Lung (tissue), 11 donors: ENCODE measurements at regions not wholly inside any gene's neighbourhood (a gene's known extent, or its start where the extent isn't known, plus 50 kb on each side); places are given as distances from the start of the nearest gene placed in this dataset.

Source experiments
- ATAC-seq: fragments of 200-7000 bp; cut with Tn5 transposase; one replicate; pipeline ENCODE4 v1.9.1; 2020; ENCODE audit warnings: moderate number of reproducible peaks; ENCODE audit not compliant: insufficient read depth, low FRiP score
- DNase-seq, 3 donors: peaks; one replicate each; pipeline ENCODE4 v3.0.0-alpha.2; 2013 to 2017
- H3K27ac ChIP-seq, 2 donors: one replicate each; pipeline ENCODE4 v1.5.1; 2013; ENCODE audit warnings: mild to moderate bottlenecking in 2 of 2, moderate library complexity in 2 of 2, control low read depth in 1 of 2, inconsistent platforms in 1 of 2, low read depth in 1 of 2, low read length in 1 of 2
- H3K27me3 ChIP-seq, 3 donors: one replicate each; pipeline ENCODE4 v1.5.1; 2013; ENCODE audit warnings: low read length in 2 of 3; ENCODE audit not compliant: control insufficient read depth in 3 of 3, insufficient read depth in 3 of 3
- H3K36me3 ChIP-seq, 4 donors: one replicate each; pipeline ENCODE4 v1.5.1; 2013; ENCODE audit warnings: low read length in 4 of 4, mild to moderate bottlenecking in 1 of 4, moderate library complexity in 1 of 4; ENCODE audit not compliant: control insufficient read depth in 4 of 4, insufficient read depth in 4 of 4
- H3K4me1 ChIP-seq, 5 donors: one replicate each; pipeline ENCODE4 v1.5.1; 2013; ENCODE audit warnings: low read length in 5 of 5, mild to moderate bottlenecking in 2 of 5, moderate library complexity in 1 of 5; ENCODE audit not compliant: control insufficient read depth in 5 of 5, insufficient read depth in 5 of 5
- H3K4me3 ChIP-seq: one replicate; pipeline ENCODE4 v1.5.1; 2013; ENCODE audit warnings: mild to moderate bottlenecking, control low read depth, moderate library complexity
- H3K9ac ChIP-seq, 2 donors: one replicate each; pipeline ENCODE4 v1.5.1; 2013; ENCODE audit warnings: low read length in 2 of 2, control low read depth in 1 of 2; ENCODE audit not compliant: insufficient read depth in 1 of 2
- H3K9me3 ChIP-seq, 4 donors: one replicate each; pipeline ENCODE4 v1.5.1; 2013; ENCODE audit warnings: low read length in 3 of 4, mild to moderate bottlenecking in 1 of 4, moderate library complexity in 1 of 4; ENCODE audit not compliant: control insufficient read depth in 4 of 4, insufficient read depth in 3 of 4
- CTCF ChIP-seq: IDR thresholded peaks from 2 replicates; pipeline ENCODE4 v1.5.1; 2012; ENCODE audit warnings: mild to moderate bottlenecking; ENCODE audit errors: control extremely low read depth, extremely low read depth
- WGBS, 2 donors: extraction: QIAGEN DNeasy Blood & Tissue Kit; methylation state at CpG; one replicate each; pipeline ENCODE4 v1.1.7; 2013; 5-methylcytosine and 5-hydroxymethylcytosine counted together
- donor health status: control.
- donor health status: control.
- donor health status: Bipolar disorder and iron deficiency.
- donor health status: healthy.
- donor health status: DM: yes; HTN: yes; CAD: no.

- TF ChIP-seq CTCF = no peak
- no peak for ATAC-seq
- H3K36me3 ChIP-seq = no peaks in the 10 kb centered on the region
- WGBS, 2 donors = 35 to 50% methylated on average over 3 of the region's 3 CpGs
- H3K27me3 ChIP-seq = no peaks in the 10 kb centered on the region
- DNase-seq = no peak
- no peaks in the 10 kb centered on the region for H3K4me1 ChIP-seq
- no peak overlapping the region for H3K27ac ChIP-seq
- no peak overlapping the region for H3K9ac ChIP-seq
- H3K4me3 ChIP-seq = no peak overlapping the region
- peaks cover 0 to 4% (median 0%) of the 10 kb centered on the region in 4 donors for H3K9me3 ChIP-seq
Observed at GRCh38 chr1:239253032-239253431, 133.3 kb upstream of the CHRM3 start.

- H3K4me3 ChIP-seq = no peak overlapping the region
- no peaks in the 10 kb centered on the region for H3K9me3 ChIP-seq
- ATAC-seq (no peak), DNase-seq (no peak)
- WGBS, 2 donors = 65 to 67% methylated on average over 5 of the region's 5 CpGs
- no peak overlapping the region for H3K27ac ChIP-seq
- no peaks in the 10 kb centered on the region for H3K27me3 ChIP-seq
- no peak for TF ChIP-seq CTCF
- H3K9ac ChIP-seq = no peak overlapping the region
- no peaks in the 10 kb centered on the region for H3K4me1 ChIP-seq
- H3K36me3 ChIP-seq = no peaks in the 10 kb centered on the region
Observed at GRCh38 chr1:239250353-239251035, 135.9 kb upstream of the CHRM3 start.

- TF ChIP-seq CTCF = no peak
- no peaks in the 10 kb centered on the region for H3K36me3 ChIP-seq
- no peak for DNase-seq
- H3K27ac ChIP-seq = no peak overlapping the region
- H3K9ac ChIP-seq = no peak overlapping the region
- H3K4me3 ChIP-seq = no peak overlapping the region
- H3K4me1 ChIP-seq = no peaks in the 10 kb centered on the region
- H3K27me3 ChIP-seq = no peaks in the 10 kb centered on the region
- H3K9me3 ChIP-seq = no peaks in the 10 kb centered on the region
- ATAC-seq = no peak
Observed at GRCh38 chr1:239247285-239247684, 139.1 kb upstream of the CHRM3 start.

GRCh38 chr1:239244084-239244483 lies 142.3 kb upstream of the CHRM3 start:
- ATAC-seq = no peak
- Histone ChIP-seq H3K27me3 (no peaks in the 10 kb centered on the region), H3K36me3 (no peaks in the 10 kb centered on the region), H3K9me3 (no peaks in the 10 kb centered on the region), H3K27ac (no peak overlapping the region), H3K4me1 (no peaks in the 10 kb centered on the region), H3K9ac (no peak overlapping the region), H3K4me3 (no peak overlapping the region)
- no peak for TF ChIP-seq CTCF
- no peak for DNase-seq
- WGBS, 2 donors = 93 to 97% methylated on average over 2 of the region's 2 CpGs
